ENCODE measurements at regions not wholly inside any gene's neighbourhood (a gene's known extent, or its start where the extent isn't known, plus 50 kb on each side); places are given as distances from the start of the nearest gene placed in this dataset.

GRCh38 chr11:16494918-16495691 is 138.8 kb upstream of the SOX6 start:
- TF ChIP-seq GATA3 (IDR thresholded peaks at IDR 0.05; ENCODE audit: low read depth, low read length) (no peak), GATA2 (IDR thresholded peaks at IDR 0.05; ENCODE audit: low read depth, low read length) (no peak)
